H1 (cell line): ENCODE measurements at regions not wholly inside any gene's neighbourhood (a gene's known extent, or its start where the extent isn't known, plus 50 kb on each side); places are given as distances from the start of the nearest gene placed in this dataset.

Source experiments
- CEBPB ChIP-seq: IDR thresholded peaks from 2 replicates; pipeline ENCODE4 v1.6.1; 2012; ENCODE audit warnings: low read depth, low read length
- CHD2 ChIP-seq: IDR thresholded peaks from 2 replicates; pipeline ENCODE4 v1.6.1; 2012; ENCODE audit warnings: low read length, improper control_type of control experiment
- SP4 ChIP-seq: IDR thresholded peaks from 2 replicates; pipeline ENCODE4 v1.6.1; 2012; ENCODE audit warnings: low read length, inconsistent platforms
- TAF1 ChIP-seq: IDR thresholded peaks from 2 replicates; pipeline ENCODE4 v1.6.1; 2011; ENCODE audit warnings: mild to moderate bottlenecking, low read depth, low read length
- ZNF274 ChIP-seq: IDR thresholded peaks from 2 replicates; pipeline ENCODE4 v1.7.0; 2012; ENCODE audit warnings: low read length, borderline replicate concordance; ENCODE audit errors: extremely low read depth

GRCh38 chr12:109656743-109657142 is 56.9 kb upstream of the FAM222A start (continued):
- TF ChIP-seq CHD2 = no peak
- TF ChIP-seq SP4 = no peak
- TF ChIP-seq TAF1 = no peak
- no peak for TF ChIP-seq CEBPB
- TF ChIP-seq ZNF274 = no peak
